ENCODE measurements at regions not wholly inside any gene's neighbourhood (a gene's known extent, or its start where the extent isn't known, plus 50 kb on each side); places are given as distances from the start of the nearest gene placed in this dataset.
A peak's percentile ranks its signal among the peaks of the same experiment; 100 is the strongest.

GRCh38 chr3:177835917-177836316 is 638.6 kb upstream of the TBL1XR1 start:
- H3K4me1 ChIP-seq: peaks cover 0 to 6% of the 10 kb centered on the region in 2 donors
- H3K4me3 ChIP-seq: no peak overlapping the region
- TF ChIP-seq POLR2A (IDR thresholded peaks at IDR 0.05): no peak
- TF ChIP-seq, protein P1, sequence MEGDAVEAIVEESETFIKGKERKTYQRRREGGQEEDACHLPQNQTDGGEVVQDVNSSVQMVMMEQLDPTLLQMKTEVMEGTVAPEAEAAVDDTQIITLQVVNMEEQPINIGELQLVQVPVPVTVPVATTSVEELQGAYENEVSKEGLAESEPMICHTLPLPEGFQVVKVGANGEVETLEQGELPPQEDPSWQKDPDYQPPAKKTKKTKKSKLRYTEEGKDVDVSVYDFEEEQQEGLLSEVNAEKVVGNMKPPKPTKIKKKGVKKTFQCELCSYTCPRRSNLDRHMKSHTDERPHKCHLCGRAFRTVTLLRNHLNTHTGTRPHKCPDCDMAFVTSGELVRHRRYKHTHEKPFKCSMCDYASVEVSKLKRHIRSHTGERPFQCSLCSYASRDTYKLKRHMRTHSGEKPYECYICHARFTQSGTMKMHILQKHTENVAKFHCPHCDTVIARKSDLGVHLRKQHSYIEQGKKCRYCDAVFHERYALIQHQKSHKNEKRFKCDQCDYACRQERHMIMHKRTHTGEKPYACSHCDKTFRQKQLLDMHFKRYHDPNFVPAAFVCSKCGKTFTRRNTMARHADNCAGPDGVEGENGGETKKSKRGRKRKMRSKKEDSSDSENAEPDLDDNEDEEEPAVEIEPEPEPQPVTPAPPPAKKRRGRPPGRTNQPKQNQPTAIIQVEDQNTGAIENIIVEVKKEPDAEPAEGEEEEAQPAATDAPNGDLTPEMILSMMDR (IDR thresholded peaks at IDR 0.05 in 4 of 5, conservative IDR thresholded peaks at IDR 0.05 in 1 of 5): no peak
- H3K27ac ChIP-seq: peak overlapping the region in 1 of 4 donors; percentile 19
- intact Hi-C loops (cut with DNase I; ENCODE audit: low total_unique reads): loop anchor here (10.0 kb wide), 1 partner anchor 489 kb away; no protein-coding TSS in a partner anchor
- no peaks in the 10 kb centered on the region for H3K9me3 ChIP-seq
- DNase-seq (no peak), ATAC-seq (peak; percentile 55 to 57)
- in situ Hi-C loops (cut with MboI; ENCODE audit: low sequenced_read_pairs in 4 of 4): no loop called here
- H3K27me3 ChIP-seq: no peaks in the 10 kb centered on the region
- no peaks in the 10 kb centered on the region for H3K36me3 ChIP-seq

- Histone ChIP-seq H3K27ac (peak overlapping the region in 2 of 4 donors; percentile 5 to 10), H3K4me3 (no peak overlapping the region), H3K9me3 (no peaks in the 10 kb centered on the region), H3K36me3 (no peaks in the 10 kb centered on the region), H3K4me1 (peaks cover 0 to 4% of the 10 kb centered on the region in 2 donors), H3K27me3 (no peaks in the 10 kb centered on the region)
- intact Hi-C loops (cut with DNase I; ENCODE audit: low total_unique reads) (loop anchor here (10.0 kb wide), 1 partner anchor 488 kb away; no protein-coding TSS in a partner anchor), in situ Hi-C loops (cut with MboI; ENCODE audit: low sequenced_read_pairs in 4 of 4) (no loop called here)
- no peak for TF ChIP-seq POLR2A (IDR thresholded peaks at IDR 0.05)
- TF ChIP-seq, protein P1 (IDR thresholded peaks at IDR 0.05 in 4 of 5, conservative IDR thresholded peaks at IDR 0.05 in 1 of 5): no peak
- no peak for DNase-seq
- ATAC-seq: peak; percentile 55 to 70
These were observed 639.4 kb upstream of the TBL1XR1 start for GRCh38 chr3:177836671-177837070.

DNA sequence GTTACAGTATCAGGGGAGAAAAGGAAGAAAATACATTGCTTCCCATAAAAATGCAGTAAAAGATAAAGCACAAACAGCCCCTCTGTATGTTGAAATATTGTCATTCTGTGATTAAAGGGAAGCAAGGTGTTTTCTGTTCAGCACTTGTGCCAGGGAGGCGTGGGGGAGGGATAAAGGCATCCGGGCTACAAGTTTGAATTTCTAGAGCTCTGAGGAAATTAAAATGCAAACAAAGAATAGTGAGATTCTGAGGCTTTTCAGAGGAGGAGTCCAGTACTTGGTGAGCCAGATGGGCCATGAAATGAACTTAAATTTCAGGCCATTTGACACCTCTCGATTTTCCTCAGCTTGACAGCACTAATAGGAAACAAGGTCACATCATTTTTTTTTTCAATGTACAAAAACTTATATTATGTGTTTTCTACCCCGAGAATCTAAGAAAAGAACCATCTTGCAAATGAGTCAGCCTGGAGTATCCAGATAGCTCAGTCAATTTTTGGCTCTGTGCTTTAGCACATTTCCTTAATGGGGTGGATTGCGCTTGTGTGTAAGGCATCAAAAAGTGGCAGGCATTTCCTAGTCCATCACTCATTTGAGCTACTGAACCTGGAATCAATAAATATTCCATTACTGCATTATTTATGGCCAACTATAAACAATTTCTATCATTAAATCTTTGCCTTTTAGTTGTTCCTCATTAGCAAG is 640.8 kb upstream of the TBL1XR1 start:
- Histone ChIP-seq H3K4me1 (peaks cover 0 to 4% of the 10 kb centered on the region in 2 donors), H3K9me3 (no peaks in the 10 kb centered on the region)
- intact Hi-C loops (cut with DNase I; ENCODE audit: low total_unique reads): loop anchor here (10.0 kb wide), 1 partner anchor 487 kb away; no protein-coding TSS in a partner anchor

GRCh38 chr3:177838766-177839350 is 641.6 kb upstream of the TBL1XR1 start:
- Histone ChIP-seq H3K4me1 (no peaks in the 10 kb centered on the region), H3K27me3 (no peaks in the 10 kb centered on the region), H3K9me3 (no peaks in the 10 kb centered on the region), H3K36me3 (no peaks in the 10 kb centered on the region), H3K4me3 (no peak overlapping the region), H3K27ac (no peak overlapping the region)
- DNase-seq (no peak), ATAC-seq (no peak)
- intact Hi-C loops (cut with DNase I; ENCODE audit: low total_unique reads): loop anchor here (10.0 kb wide), 1 partner anchor 486 kb away; no protein-coding TSS in a partner anchor
- in situ Hi-C loops (cut with MboI; ENCODE audit: low sequenced_read_pairs in 4 of 4): no loop called here
- TF ChIP-seq, protein P1 (IDR thresholded peaks at IDR 0.05 in 4 of 5, conservative IDR thresholded peaks at IDR 0.05 in 1 of 5): no peak
- TF ChIP-seq POLR2A (IDR thresholded peaks at IDR 0.05): no peak

More for the DNA sequence above, 640.8 kb upstream of the TBL1XR1 start:
- TF ChIP-seq, protein P1 (IDR thresholded peaks at IDR 0.05 in 4 of 5, conservative IDR thresholded peaks at IDR 0.05 in 1 of 5): no peak
- no peak for TF ChIP-seq POLR2A (IDR thresholded peaks at IDR 0.05)
- in situ Hi-C loops (cut with MboI; ENCODE audit: low sequenced_read_pairs in 4 of 4): no loop called here
- no peaks in the 10 kb centered on the region for H3K36me3 ChIP-seq
- no peak overlapping the region for H3K4me3 ChIP-seq
- H3K27ac ChIP-seq: no peak overlapping the region
- no peak for DNase-seq
- H3K27me3 ChIP-seq: no peaks in the 10 kb centered on the region
- ATAC-seq: no peak
